ENCODE measurements at regions not wholly inside any gene's neighbourhood (a gene's known extent, or its start where the extent isn't known, plus 50 kb on each side); places are given as distances from the start of the nearest gene placed in this dataset.

- TF ChIP-seq CTCF (tag by site-specific recombination; IDR thresholded peaks at IDR 0.05) = no peak
- no peak for TF ChIP-seq ZNF510 (tag by site-specific recombination; IDR thresholded peaks at IDR 0.05; ENCODE audit: insufficient replicate concordance)
Measured at GRCh38 chr2:53095664-53096063, 671.9 kb upstream of the CHAC2 start.
